ENCODE measurements at regions not wholly inside any gene's neighbourhood (a gene's known extent, or its start where the extent isn't known, plus 50 kb on each side); places are given as distances from the start of the nearest gene placed in this dataset.
"Not testable (repeated sequence)": the region's sequence is repeated elsewhere in the genome, so short reads cannot be mapped to it uniquely, and the experiment has no call there.

GRCh38 chr3:35216501-35217266 lies 422.6 kb upstream of the ARPP21 start:
- no peak for DNase-seq (ENCODE audit: low read depth)

GRCh38 chr3:35223632-35224394 lies 415.5 kb upstream of the ARPP21 start:
- no peak for DNase-seq (ENCODE audit: low read depth)

GRCh38 chr3:35224565-35225295 lies 414.6 kb upstream of the ARPP21 start:
- no peak for DNase-seq (ENCODE audit: low read depth)

- DNase-seq (ENCODE audit: low read depth): peak; percentile 25
Measured at GRCh38 chr3:35241236-35241635, 398.1 kb upstream of the ARPP21 start.

- no peak for DNase-seq (ENCODE audit: low read depth)
Measured at GRCh38 chr3:35254917-35255316, 384.4 kb upstream of the ARPP21 start.

- no peak for DNase-seq (ENCODE audit: low read depth)
Measured at GRCh38 chr3:35257641-35258040, 381.7 kb upstream of the ARPP21 start.

GRCh38 chr3:35262406-35262805 lies 376.9 kb upstream of the ARPP21 start:
- DNase-seq (ENCODE audit: low read depth): no peak

GRCh38 chr3:35263477-35263876 lies 375.8 kb upstream of the ARPP21 start:
- no peak for DNase-seq (ENCODE audit: low read depth)

- not testable (repeated sequence) for DNase-seq (ENCODE audit: low read depth)
Measured at GRCh38 chr3:35266065-35266464, 373.3 kb upstream of the ARPP21 start.

- no peak for DNase-seq (ENCODE audit: low read depth)
Measured at GRCh38 chr3:35275768-35276167, 363.6 kb upstream of the ARPP21 start.

GRCh38 chr3:35276568-35276967 lies 362.8 kb upstream of the ARPP21 start:
- DNase-seq (ENCODE audit: low read depth): peak; percentile 72

- no peak for DNase-seq (ENCODE audit: low read depth)
Measured at GRCh38 chr3:35291471-35292236, 347.7 kb upstream of the ARPP21 start.

GRCh38 chr3:35292568-35292967 lies 346.8 kb upstream of the ARPP21 start:
- DNase-seq (ENCODE audit: low read depth): no peak

GRCh38 chr3:35295906-35296305 lies 343.4 kb upstream of the ARPP21 start:
- no peak for DNase-seq (ENCODE audit: low read depth)

GRCh38 chr3:35296533-35296932 lies 342.8 kb upstream of the ARPP21 start:
- no peak for DNase-seq (ENCODE audit: low read depth)

GRCh38 chr3:35296944-35297343 lies 342.4 kb upstream of the ARPP21 start:
- not testable (repeated sequence) for DNase-seq (ENCODE audit: low read depth)

- DNase-seq (ENCODE audit: low read depth): no peak
Measured at GRCh38 chr3:35305406-35305805, 333.9 kb upstream of the ARPP21 start.

- DNase-seq (ENCODE audit: low read depth): no peak
Measured at GRCh38 chr3:35307296-35307695, 332.0 kb upstream of the ARPP21 start.

GRCh38 chr3:35316841-35317240 lies 322.5 kb upstream of the ARPP21 start:
- not testable (repeated sequence) for DNase-seq (ENCODE audit: low read depth)

GRCh38 chr3:35320646-35321407 lies 318.5 kb upstream of the ARPP21 start:
- DNase-seq (ENCODE audit: low read depth): peak; percentile 20
